ENCODE measurements at regions not wholly inside any gene's neighbourhood (a gene's known extent, or its start where the extent isn't known, plus 50 kb on each side); places are given as distances from the start of the nearest gene placed in this dataset.

DNA sequence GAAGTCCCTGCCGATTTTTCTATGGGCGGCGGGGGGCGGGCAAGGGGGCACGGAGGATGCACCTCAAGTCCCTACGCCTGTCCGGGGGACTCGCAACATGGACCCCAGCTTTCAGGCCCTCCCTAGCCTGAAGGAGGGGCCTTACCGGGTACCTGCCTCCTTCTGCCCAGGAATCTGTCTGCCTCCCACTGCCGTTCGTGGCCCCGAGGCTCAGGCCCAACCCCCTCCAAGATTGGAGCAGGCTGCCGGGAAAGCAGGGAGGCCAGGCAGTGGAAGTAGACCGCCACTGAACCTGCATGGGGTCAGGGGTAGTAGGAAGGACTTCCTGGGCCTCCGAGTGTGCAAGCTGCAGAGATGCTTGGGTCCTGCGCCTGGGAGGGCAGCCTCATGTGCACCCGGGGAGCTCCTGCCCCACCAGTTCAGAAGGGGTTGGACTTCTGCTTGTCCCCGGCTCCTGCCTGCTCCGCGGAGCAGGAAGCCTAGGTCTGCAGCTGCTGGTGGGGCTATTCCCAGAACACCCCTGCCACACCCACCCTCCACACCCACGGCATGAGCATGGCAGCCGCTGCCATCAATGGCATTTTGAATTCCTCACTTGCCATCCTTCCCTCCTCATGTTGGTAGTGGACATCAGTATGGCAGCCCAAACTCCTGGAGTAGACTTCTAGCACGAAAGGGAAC is 1312.7 kb upstream of the ACO1 start:
- Histone ChIP-seq H3K36me3 (no peaks in the 10 kb centered on the region), H3K27ac (no peak overlapping the region), H3K27me3 (no peaks in the 10 kb centered on the region), H3K9me3 (no peaks in the 10 kb centered on the region), H3K4me1 (no peaks in the 10 kb centered on the region), H3K4me3 (no peak overlapping the region), H3K9ac (ENCODE audit: low read depth in 2 of 2, low read length in 2 of 2) (no peak overlapping the region)
- no peak for DNase-seq
- TF ChIP-seq, protein P1, sequence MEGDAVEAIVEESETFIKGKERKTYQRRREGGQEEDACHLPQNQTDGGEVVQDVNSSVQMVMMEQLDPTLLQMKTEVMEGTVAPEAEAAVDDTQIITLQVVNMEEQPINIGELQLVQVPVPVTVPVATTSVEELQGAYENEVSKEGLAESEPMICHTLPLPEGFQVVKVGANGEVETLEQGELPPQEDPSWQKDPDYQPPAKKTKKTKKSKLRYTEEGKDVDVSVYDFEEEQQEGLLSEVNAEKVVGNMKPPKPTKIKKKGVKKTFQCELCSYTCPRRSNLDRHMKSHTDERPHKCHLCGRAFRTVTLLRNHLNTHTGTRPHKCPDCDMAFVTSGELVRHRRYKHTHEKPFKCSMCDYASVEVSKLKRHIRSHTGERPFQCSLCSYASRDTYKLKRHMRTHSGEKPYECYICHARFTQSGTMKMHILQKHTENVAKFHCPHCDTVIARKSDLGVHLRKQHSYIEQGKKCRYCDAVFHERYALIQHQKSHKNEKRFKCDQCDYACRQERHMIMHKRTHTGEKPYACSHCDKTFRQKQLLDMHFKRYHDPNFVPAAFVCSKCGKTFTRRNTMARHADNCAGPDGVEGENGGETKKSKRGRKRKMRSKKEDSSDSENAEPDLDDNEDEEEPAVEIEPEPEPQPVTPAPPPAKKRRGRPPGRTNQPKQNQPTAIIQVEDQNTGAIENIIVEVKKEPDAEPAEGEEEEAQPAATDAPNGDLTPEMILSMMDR (IDR thresholded peaks at IDR 0.05) = no peak
- intact Hi-C loops (cut with DNase I) = no loop called here

DNA sequence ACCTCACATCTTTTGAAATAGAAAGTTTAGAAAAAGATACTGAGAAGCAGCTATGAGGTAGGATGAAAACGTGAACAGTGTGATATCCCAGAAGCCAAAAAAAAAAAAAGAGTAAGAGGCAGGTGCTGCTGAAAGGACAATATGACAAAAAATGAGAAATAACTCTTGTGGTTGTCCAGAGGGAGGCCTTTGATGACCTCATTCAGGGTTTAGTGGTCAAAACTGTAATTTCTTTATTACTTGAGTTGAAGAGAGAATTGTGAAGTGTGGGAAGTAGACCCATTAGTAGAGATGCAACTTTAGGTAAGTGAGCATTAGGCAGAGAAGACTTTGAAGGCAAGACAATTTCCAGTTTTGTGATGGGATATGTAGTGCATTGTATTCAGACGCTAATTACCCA is 1306.3 kb upstream of the ACO1 start:
- TF ChIP-seq, protein P1 (IDR thresholded peaks at IDR 0.05) = no peak
- Histone ChIP-seq H3K4me1 (no peaks in the 10 kb centered on the region), H3K9me3 (no peaks in the 10 kb centered on the region), H3K4me3 (no peak overlapping the region), H3K9ac (ENCODE audit: low read depth in 2 of 2, low read length in 2 of 2) (no peak overlapping the region), H3K27ac (no peak overlapping the region), H3K36me3 (no peaks in the 10 kb centered on the region), H3K27me3 (no peaks in the 10 kb centered on the region)
- DNase-seq = no peak
- intact Hi-C loops (cut with DNase I) = no loop called here

DNA sequence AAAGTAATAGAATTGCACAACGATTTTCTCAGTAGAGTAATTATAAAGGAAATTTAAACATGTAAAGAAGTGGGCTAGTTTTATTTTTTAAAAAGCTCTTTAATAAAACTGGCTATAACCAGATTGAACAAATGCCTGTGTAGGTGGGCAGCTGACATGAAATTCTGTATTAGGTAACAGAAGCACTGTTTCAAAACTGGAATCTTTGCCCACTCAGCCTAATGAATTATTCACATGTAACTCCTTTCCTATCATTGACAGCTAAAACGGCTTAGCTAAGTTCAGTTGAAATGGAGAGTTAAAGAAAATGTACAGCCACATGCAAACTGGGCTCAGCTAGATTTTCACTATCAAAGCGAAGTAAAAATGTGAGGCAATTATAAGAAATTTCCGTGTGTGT is 1300.1 kb upstream of the ACO1 start:
- Histone ChIP-seq H3K9me3 (no peaks in the 10 kb centered on the region), H3K9ac (ENCODE audit: low read depth in 2 of 2, low read length in 2 of 2) (no peak overlapping the region), H3K27me3 (no peaks in the 10 kb centered on the region), H3K27ac (no peak overlapping the region), H3K4me3 (no peak overlapping the region), H3K36me3 (no peaks in the 10 kb centered on the region), H3K4me1 (no peaks in the 10 kb centered on the region)
- TF ChIP-seq, protein P1 (IDR thresholded peaks at IDR 0.05) = no peak
- DNase-seq = no peak
- intact Hi-C loops (cut with DNase I) = no loop called here

DNA sequence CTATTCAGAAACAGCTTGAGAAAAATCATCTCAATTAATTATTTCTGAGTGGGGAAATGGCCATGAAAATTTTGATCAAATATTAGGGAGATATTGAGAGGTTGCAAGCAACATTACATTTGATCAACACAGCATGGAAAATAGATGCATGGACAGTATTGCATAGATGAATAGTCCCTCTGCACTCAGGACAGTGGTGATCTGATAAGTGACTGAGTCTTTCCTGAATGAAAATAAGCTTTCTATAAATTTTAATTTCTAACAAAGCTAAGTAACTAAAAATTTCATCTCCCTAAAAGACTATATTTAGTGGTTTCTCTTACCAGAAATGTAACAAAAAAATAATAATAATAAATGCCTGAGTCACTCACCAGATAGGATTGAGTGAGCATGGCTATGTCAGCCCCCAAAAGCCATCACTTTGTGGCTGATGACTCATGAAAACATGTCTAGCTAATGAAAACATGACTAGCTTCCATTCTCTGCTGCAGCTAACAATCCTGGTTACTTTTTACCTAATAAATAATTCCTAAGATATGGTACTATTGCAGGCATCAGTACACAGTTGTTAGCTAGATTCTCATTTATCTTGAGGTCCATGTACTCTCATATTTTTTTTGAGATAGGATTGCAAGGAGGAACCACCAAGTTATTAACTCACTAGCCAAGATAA is 1294.8 kb upstream of the ACO1 start:
- no peaks in the 10 kb centered on the region for H3K9me3 ChIP-seq
- intact Hi-C loops (cut with DNase I) = no loop called here
- no peaks in the 10 kb centered on the region for H3K4me1 ChIP-seq
- H3K27me3 ChIP-seq = no peaks in the 10 kb centered on the region
- no peak overlapping the region for H3K27ac ChIP-seq
- TF ChIP-seq, protein P1 (IDR thresholded peaks at IDR 0.05) = no peak
- no peak overlapping the region for H3K9ac ChIP-seq (ENCODE audit: low read depth in 2 of 2, low read length in 2 of 2)
- no peaks in the 10 kb centered on the region for H3K36me3 ChIP-seq
- no peak overlapping the region for H3K4me3 ChIP-seq
- no peak for DNase-seq

DNA sequence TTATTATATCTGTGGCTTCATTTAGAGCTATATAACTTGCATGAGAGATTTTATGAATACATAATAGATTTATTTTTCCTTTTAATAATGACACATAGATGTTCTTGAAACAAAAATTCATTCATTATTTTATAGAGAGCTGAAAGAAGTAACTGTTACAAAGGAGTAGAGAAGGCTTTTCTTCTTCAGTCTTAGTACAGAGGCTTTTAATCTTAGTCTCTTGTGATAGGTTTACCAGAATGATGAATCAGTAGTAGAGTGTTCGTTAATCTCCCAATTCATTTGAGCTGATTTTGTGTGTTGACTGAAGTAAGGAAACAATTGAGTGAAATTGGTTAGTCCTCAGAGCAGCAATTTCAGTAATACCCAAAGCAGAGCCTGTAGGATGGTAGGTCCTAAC is 1284.1 kb upstream of the ACO1 start:
- DNase-seq = no peak
- H3K27ac ChIP-seq = no peak overlapping the region
- TF ChIP-seq, protein P1 (IDR thresholded peaks at IDR 0.05) = no peak
- no peaks in the 10 kb centered on the region for H3K4me1 ChIP-seq
- H3K9me3 ChIP-seq = no peaks in the 10 kb centered on the region
- intact Hi-C loops (cut with DNase I) = no loop called here
- no peak overlapping the region for H3K9ac ChIP-seq (ENCODE audit: low read depth in 2 of 2, low read length in 2 of 2)
- H3K27me3 ChIP-seq = no peaks in the 10 kb centered on the region
- no peak overlapping the region for H3K4me3 ChIP-seq
- H3K36me3 ChIP-seq = no peaks in the 10 kb centered on the region
